ENCODE measurements at regions not wholly inside any gene's neighbourhood (a gene's known extent, or its start where the extent isn't known, plus 50 kb on each side); places are given as distances from the start of the nearest gene placed in this dataset.

DNA sequence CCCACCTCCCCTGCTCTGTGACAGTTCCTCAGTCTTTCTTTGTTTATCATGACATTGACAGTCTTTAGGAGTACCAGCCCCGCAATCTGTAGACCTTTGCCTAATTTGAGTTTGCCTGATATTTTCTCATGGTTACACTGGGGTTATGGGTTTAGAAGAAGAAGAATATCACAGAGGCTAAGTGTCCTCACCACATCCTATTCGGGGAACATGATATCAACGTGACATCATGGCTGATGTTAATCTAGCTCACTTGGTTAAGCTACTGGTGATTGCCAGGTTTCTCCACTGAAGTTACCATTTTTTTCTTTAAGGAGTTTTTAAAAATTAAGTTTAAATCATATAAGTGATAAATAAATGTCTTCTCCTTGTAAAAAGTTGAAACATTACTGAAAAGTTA is 127.5 kb downstream of the CEP57L1 start:
- Histone ChIP-seq H3K9me3 (ENCODE audit: control insufficient read depth in 2 of 3, insufficient read depth in 1 of 3, low read length in 3 of 3) (no peaks in the 10 kb centered on the region), H3K4me3 (ENCODE audit: low read length in 3 of 3) (no peak overlapping the region), H3K9ac (ENCODE audit: low read length in 3 of 3) (no peak overlapping the region), H3K27ac (ENCODE audit: low read depth in 2 of 2, low read length in 2 of 2) (no peak overlapping the region), H3K4me1 (ENCODE audit: control insufficient read depth in 2 of 3, insufficient read depth in 2 of 3, low read depth in 1 of 3, low read length in 3 of 3) (peaks cover 0 to 3% (median 0%) of the 10 kb centered on the region in 3 donors), H3K36me3 (ENCODE audit: control insufficient read depth in 2 of 3, insufficient read depth in 3 of 3, low read length in 3 of 3) (no peaks in the 10 kb centered on the region), H3K27me3 (ENCODE audit: control insufficient read depth, insufficient read depth, low read length) (no peaks in the 10 kb centered on the region)
- no peak for DNase-seq
- TF ChIP-seq, protein P1, sequence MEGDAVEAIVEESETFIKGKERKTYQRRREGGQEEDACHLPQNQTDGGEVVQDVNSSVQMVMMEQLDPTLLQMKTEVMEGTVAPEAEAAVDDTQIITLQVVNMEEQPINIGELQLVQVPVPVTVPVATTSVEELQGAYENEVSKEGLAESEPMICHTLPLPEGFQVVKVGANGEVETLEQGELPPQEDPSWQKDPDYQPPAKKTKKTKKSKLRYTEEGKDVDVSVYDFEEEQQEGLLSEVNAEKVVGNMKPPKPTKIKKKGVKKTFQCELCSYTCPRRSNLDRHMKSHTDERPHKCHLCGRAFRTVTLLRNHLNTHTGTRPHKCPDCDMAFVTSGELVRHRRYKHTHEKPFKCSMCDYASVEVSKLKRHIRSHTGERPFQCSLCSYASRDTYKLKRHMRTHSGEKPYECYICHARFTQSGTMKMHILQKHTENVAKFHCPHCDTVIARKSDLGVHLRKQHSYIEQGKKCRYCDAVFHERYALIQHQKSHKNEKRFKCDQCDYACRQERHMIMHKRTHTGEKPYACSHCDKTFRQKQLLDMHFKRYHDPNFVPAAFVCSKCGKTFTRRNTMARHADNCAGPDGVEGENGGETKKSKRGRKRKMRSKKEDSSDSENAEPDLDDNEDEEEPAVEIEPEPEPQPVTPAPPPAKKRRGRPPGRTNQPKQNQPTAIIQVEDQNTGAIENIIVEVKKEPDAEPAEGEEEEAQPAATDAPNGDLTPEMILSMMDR (IDR thresholded peaks at IDR 0.05; ENCODE audit: borderline replicate concordance, extremely low read depth, insufficient read depth) = no peak
- intact Hi-C loops (cut with DNase I) = no loop called here
- FAIRE-seq = no peak

DNA sequence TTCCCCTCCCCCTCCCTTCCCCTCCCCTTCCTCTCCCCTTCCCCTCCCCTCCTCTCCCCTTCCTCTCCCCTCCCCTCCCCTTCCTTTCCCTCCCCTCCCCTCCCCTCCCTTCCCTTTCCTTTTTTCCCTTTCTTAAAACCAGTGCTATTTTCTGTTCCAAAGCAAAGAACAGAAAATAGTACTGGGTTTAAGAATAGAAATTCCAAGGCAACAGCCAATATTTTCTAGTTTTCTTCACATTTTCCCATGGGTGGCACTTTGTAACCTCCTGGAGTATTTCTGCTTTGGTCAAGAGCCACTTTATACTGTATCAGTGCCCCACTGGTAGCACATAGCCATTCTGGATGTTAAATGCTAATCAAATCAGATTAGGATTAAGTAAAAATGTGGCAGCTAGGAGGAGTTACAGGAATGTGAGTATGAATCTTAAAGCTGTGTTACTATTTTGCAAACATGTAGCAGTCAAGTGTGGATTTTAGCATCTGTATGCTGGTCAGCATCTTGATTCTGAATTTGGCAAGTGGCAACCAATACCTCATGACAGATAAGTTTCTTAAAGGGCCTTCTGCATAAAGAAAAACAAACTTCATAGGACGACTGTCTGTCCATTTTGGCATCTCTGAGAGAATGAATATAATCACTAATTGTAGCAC is 126.4 kb downstream of the CEP57L1 start:
- Histone ChIP-seq H3K9me3 (ENCODE audit: control insufficient read depth in 2 of 3, insufficient read depth in 1 of 3, low read length in 3 of 3) (no peaks in the 10 kb centered on the region), H3K4me1 (ENCODE audit: control insufficient read depth in 2 of 3, insufficient read depth in 2 of 3, low read depth in 1 of 3, low read length in 3 of 3) (peaks cover 0 to 3% (median 0%) of the 10 kb centered on the region in 3 donors), H3K36me3 (ENCODE audit: control insufficient read depth in 2 of 3, insufficient read depth in 3 of 3, low read length in 3 of 3) (no peaks in the 10 kb centered on the region), H3K27me3 (ENCODE audit: control insufficient read depth, insufficient read depth, low read length) (no peaks in the 10 kb centered on the region), H3K4me3 (ENCODE audit: low read length in 3 of 3) (no peak overlapping the region), H3K27ac (ENCODE audit: low read depth in 2 of 2, low read length in 2 of 2) (no peak overlapping the region), H3K9ac (ENCODE audit: low read length in 3 of 3) (no peak overlapping the region)
- DNase-seq = no peak
- no peak for FAIRE-seq
- TF ChIP-seq, protein P1 (IDR thresholded peaks at IDR 0.05; ENCODE audit: borderline replicate concordance, extremely low read depth, insufficient read depth) = no peak
- intact Hi-C loops (cut with DNase I) = no loop called here

Measured in kidney (tissue), 13 donors.